ENCODE measurements at regions not wholly inside any gene's neighbourhood (a gene's known extent, or its start where the extent isn't known, plus 50 kb on each side); places are given as distances from the start of the nearest gene placed in this dataset.

GRCh38 chr2:150983314-150983897 lies 278.3 kb downstream of the RBM43 start:
- H3K27ac ChIP-seq (ENCODE audit: low read depth in 1 of 2, low read length in 2 of 2) = no peak overlapping the region
- no peaks in the 10 kb centered on the region for H3K36me3 ChIP-seq (ENCODE audit: control insufficient read depth in 4 of 4, insufficient read depth in 3 of 4, low read depth in 1 of 4, low read length in 3 of 4)
- H3K27me3 ChIP-seq (ENCODE audit: control insufficient read depth in 4 of 4, insufficient read depth in 4 of 4, low read length in 3 of 4) = no peaks in the 10 kb centered on the region
- 91% methylated on average over 1 of the region's 1 CpG for WGBS
- no peak overlapping the region for H3K4me3 ChIP-seq (ENCODE audit: low read depth in 1 of 3, low read length in 3 of 3)
- no peak for DNase-seq (ENCODE audit: low spot score)
- H3K4me1 ChIP-seq (ENCODE audit: control insufficient read depth in 4 of 4, insufficient read depth in 4 of 4, low read length in 3 of 4) = no peaks in the 10 kb centered on the region
- H3K9ac ChIP-seq (ENCODE audit: low read depth in 1 of 2, low read length in 2 of 2) = no peak overlapping the region
- H3K9me3 ChIP-seq (ENCODE audit: control insufficient read depth in 4 of 4, low read length in 3 of 4) = peaks cover 0 to 4% (median under 1%) of the 10 kb centered on the region in 4 donors
- TF ChIP-seq, protein P1, sequence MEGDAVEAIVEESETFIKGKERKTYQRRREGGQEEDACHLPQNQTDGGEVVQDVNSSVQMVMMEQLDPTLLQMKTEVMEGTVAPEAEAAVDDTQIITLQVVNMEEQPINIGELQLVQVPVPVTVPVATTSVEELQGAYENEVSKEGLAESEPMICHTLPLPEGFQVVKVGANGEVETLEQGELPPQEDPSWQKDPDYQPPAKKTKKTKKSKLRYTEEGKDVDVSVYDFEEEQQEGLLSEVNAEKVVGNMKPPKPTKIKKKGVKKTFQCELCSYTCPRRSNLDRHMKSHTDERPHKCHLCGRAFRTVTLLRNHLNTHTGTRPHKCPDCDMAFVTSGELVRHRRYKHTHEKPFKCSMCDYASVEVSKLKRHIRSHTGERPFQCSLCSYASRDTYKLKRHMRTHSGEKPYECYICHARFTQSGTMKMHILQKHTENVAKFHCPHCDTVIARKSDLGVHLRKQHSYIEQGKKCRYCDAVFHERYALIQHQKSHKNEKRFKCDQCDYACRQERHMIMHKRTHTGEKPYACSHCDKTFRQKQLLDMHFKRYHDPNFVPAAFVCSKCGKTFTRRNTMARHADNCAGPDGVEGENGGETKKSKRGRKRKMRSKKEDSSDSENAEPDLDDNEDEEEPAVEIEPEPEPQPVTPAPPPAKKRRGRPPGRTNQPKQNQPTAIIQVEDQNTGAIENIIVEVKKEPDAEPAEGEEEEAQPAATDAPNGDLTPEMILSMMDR (IDR thresholded peaks at IDR 0.05; ENCODE audit: low read depth, low read length, missing input control) = no peak
- TF ChIP-seq YY1 (IDR thresholded peaks at IDR 0.05) (no peak), JUND (IDR thresholded peaks at IDR 0.05) (no peak), FOXA1 (IDR thresholded peaks at IDR 0.05) (no peak), FOXA2 (IDR thresholded peaks at IDR 0.05) (no peak), SP1 (IDR thresholded peaks at IDR 0.05) (no peak), HNF4A (conservative IDR thresholded peaks at IDR 0.05) (no peak), HNF4G (IDR thresholded peaks at IDR 0.05) (no peak), RXRA (IDR thresholded peaks at IDR 0.05) (no peak), MAX (IDR thresholded peaks at IDR 0.05) (no peak), EGR1 (IDR thresholded peaks at IDR 0.05; ENCODE audit: low read depth in 2 of 2) (no peak), GABPA (IDR thresholded peaks at IDR 0.05 in 1 of 2, conservative IDR thresholded peaks at IDR 0.05 in 1 of 2) (no peak), ATF3 (IDR thresholded peaks at IDR 0.05) (no peak), RAD21 (IDR thresholded peaks at IDR 0.05) (no peak)
- TF ChIP-seq, protein P2, sequence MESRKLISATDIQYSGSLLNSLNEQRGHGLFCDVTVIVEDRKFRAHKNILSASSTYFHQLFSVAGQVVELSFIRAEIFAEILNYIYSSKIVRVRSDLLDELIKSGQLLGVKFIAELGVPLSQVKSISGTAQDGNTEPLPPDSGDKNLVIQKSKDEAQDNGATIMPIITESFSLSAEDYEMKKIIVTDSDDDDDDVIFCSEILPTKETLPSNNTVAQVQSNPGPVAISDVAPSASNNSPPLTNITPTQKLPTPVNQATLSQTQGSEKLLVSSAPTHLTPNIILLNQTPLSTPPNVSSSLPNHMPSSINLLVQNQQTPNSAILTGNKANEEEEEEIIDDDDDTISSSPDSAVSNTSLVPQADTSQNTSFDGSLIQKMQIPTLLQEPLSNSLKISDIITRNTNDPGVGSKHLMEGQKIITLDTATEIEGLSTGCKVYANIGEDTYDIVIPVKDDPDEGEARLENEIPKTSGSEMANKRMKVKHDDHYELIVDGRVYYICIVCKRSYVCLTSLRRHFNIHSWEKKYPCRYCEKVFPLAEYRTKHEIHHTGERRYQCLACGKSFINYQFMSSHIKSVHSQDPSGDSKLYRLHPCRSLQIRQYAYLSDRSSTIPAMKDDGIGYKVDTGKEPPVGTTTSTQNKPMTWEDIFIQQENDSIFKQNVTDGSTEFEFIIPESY (IDR thresholded peaks at IDR 0.05) = no peak

GRCh38 chr2:150981826-150982225 lies 279.8 kb downstream of the RBM43 start:
- H3K4me3 ChIP-seq (ENCODE audit: low read depth in 1 of 3, low read length in 3 of 3) = no peak overlapping the region
- 60% methylated on average over 2 of the region's 2 CpGs for whole genome bisulfite sequencing
- peaks cover 0 to 2% (median under 1%) of the 10 kb centered on the region in 4 donors for H3K9me3 ChIP-seq (ENCODE audit: control insufficient read depth in 4 of 4, low read length in 3 of 4)
- no peaks in the 10 kb centered on the region for H3K36me3 ChIP-seq (ENCODE audit: control insufficient read depth in 4 of 4, insufficient read depth in 3 of 4, low read depth in 1 of 4, low read length in 3 of 4)
- no peak overlapping the region for H3K27ac ChIP-seq (ENCODE audit: low read depth in 1 of 2, low read length in 2 of 2)
- DNase-seq (ENCODE audit: low spot score) = no peak
- H3K27me3 ChIP-seq (ENCODE audit: control insufficient read depth in 4 of 4, insufficient read depth in 4 of 4, low read length in 3 of 4) = no peaks in the 10 kb centered on the region
- no peak overlapping the region for H3K9ac ChIP-seq (ENCODE audit: low read depth in 1 of 2, low read length in 2 of 2)
- no peaks in the 10 kb centered on the region for H3K4me1 ChIP-seq (ENCODE audit: control insufficient read depth in 4 of 4, insufficient read depth in 4 of 4, low read length in 3 of 4)
- no peak for TF ChIP-seq GABPA (IDR thresholded peaks at IDR 0.05 in 1 of 2, conservative IDR thresholded peaks at IDR 0.05 in 1 of 2)

DNA sequence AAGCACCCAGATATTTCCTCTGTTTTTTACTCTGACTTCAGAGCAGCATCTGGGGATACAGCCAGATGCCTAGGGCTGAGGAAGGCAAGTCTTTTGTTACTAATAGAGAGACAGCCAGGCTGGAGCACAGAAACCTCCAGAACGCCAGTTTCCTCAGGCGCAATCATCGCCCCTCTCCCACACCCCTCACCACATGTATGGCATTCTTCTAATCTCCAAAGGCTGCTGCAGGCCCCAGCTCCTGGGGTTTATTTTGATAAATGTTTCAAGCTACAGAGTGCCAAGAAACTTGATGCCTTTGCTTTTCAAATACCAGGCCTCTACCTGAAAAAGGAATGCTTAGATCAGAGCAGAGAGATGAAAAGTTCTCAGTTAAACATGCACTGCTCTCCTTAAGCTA lies 283.6 kb downstream of the RBM43 start:
- Histone ChIP-seq H3K9me3 (ENCODE audit: control insufficient read depth in 4 of 4, low read length in 3 of 4) (no peaks in the 10 kb centered on the region), H3K27ac (ENCODE audit: low read depth in 1 of 2, low read length in 2 of 2) (no peak overlapping the region), H3K9ac (ENCODE audit: low read depth in 1 of 2, low read length in 2 of 2) (no peak overlapping the region), H3K4me1 (ENCODE audit: control insufficient read depth in 4 of 4, insufficient read depth in 4 of 4, low read length in 3 of 4) (no peaks in the 10 kb centered on the region), H3K36me3 (ENCODE audit: control insufficient read depth in 4 of 4, insufficient read depth in 3 of 4, low read depth in 1 of 4, low read length in 3 of 4) (no peaks in the 10 kb centered on the region), H3K27me3 (ENCODE audit: control insufficient read depth in 4 of 4, insufficient read depth in 4 of 4, low read length in 3 of 4) (no peaks in the 10 kb centered on the region), H3K4me3 (ENCODE audit: low read depth in 1 of 3, low read length in 3 of 3) (no peak overlapping the region)
- 93% methylated on average over 3 of the region's 3 CpGs for WGBS
- no peak for DNase-seq (ENCODE audit: low spot score)
- no peak for TF ChIP-seq TAF1 (conservative IDR thresholded peaks at IDR 0.05)
- TF ChIP-seq SP1 (IDR thresholded peaks at IDR 0.05) = no peak
- TF ChIP-seq, protein P1 (IDR thresholded peaks at IDR 0.05; ENCODE audit: low read depth, low read length, missing input control) = no peak
- TF ChIP-seq, protein P3, sequence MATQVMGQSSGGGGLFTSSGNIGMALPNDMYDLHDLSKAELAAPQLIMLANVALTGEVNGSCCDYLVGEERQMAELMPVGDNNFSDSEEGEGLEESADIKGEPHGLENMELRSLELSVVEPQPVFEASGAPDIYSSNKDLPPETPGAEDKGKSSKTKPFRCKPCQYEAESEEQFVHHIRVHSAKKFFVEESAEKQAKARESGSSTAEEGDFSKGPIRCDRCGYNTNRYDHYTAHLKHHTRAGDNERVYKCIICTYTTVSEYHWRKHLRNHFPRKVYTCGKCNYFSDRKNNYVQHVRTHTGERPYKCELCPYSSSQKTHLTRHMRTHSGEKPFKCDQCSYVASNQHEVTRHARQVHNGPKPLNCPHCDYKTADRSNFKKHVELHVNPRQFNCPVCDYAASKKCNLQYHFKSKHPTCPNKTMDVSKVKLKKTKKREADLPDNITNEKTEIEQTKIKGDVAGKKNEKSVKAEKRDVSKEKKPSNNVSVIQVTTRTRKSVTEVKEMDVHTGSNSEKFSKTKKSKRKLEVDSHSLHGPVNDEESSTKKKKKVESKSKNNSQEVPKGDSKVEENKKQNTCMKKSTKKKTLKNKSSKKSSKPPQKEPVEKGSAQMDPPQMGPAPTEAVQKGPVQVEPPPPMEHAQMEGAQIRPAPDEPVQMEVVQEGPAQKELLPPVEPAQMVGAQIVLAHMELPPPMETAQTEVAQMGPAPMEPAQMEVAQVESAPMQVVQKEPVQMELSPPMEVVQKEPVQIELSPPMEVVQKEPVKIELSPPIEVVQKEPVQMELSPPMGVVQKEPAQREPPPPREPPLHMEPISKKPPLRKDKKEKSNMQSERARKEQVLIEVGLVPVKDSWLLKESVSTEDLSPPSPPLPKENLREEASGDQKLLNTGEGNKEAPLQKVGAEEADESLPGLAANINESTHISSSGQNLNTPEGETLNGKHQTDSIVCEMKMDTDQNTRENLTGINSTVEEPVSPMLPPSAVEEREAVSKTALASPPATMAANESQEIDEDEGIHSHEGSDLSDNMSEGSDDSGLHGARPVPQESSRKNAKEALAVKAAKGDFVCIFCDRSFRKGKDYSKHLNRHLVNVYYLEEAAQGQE (IDR thresholded peaks at IDR 0.05) = no peak
- no peak for TF ChIP-seq FOXA1 (IDR thresholded peaks at IDR 0.05)
- TF ChIP-seq ATF3 (IDR thresholded peaks at IDR 0.05) = no peak
- no peak for TF ChIP-seq HNF4G (IDR thresholded peaks at IDR 0.05)
- TF ChIP-seq RXRA (IDR thresholded peaks at IDR 0.05) = no peak

All from liver (tissue), 8 donors.